ENCODE measurements at regions not wholly inside any gene's neighbourhood (a gene's known extent, or its start where the extent isn't known, plus 50 kb on each side); places are given as distances from the start of the nearest gene placed in this dataset.

- TF ChIP-seq CTCF (IDR thresholded peaks at IDR 0.05) (no peak), POLR2A (IDR thresholded peaks at IDR 0.05) (no peak), EP300 (IDR thresholded peaks at IDR 0.05) (no peak)
Observed at GRCh38 chr19:33902395-33902794, 105.7 kb downstream of the KCTD15 start.
